GM12878 (cell line): ENCODE measurements at regions not wholly inside any gene's neighbourhood (a gene's known extent, or its start where the extent isn't known, plus 50 kb on each side); places are given as distances from the start of the nearest gene placed in this dataset.

Source experiments
- ATAC-seq: fragments of 200-7000 bp; cut with Tn5 transposase; 3 replicates; pipeline ENCODE4 v1.9.1; 2020; ENCODE audit warnings: mild to moderate bottlenecking, moderate library complexity
- BruUV-seq: library from RNA; stranded (reverse); fragments of 400-500 nt; replicated peaks from 2 replicates; lab custom pipeline; 2021; lab: Mats Ljungman, UMichigan
- CTCF ChIA-PET: fragments of 300-600 bp; sonication (Branson Sonifier 250); formaldehyde crosslinking; extraction: SDS; loops from one replicate; lab custom pipeline; 2021; ENCODE audit warnings: inconsistent platforms; lab: Yijun Ruan, JAX
- POLR2A ChIA-PET: fragments of 350-600 bp; formaldehyde crosslinking; extraction: SDS; loops from one replicate; lab custom pipeline; 2021; ENCODE audit warnings: inconsistent platforms; lab: Charles Lee
- RAD21 ChIA-PET: fragments of 300-600 bp; sonication (Branson Sonifier 250); formaldehyde crosslinking; loops from one replicate; lab custom pipeline; 2023; ENCODE audit warnings: antibody characterized with exemption; ENCODE audit not compliant: unreplicated experiment; lab: Charles Lee
- SMC1A ChIA-PET: fragments of 300-600 bp; sonication (Branson Sonifier 250); formaldehyde crosslinking; loops from one replicate; lab custom pipeline; 2023; ENCODE audit not compliant: unreplicated experiment, uncharacterized antibody; lab: Charles Lee
- DNase-seq: peaks from one replicate; pipeline ENCODE4 v3.0.0-alpha.2; 2011; ENCODE audit warnings: low read depth, low spot score
- FAIRE-seq: peaks from 3 replicates; lab custom pipeline; 2011; peaks lifted over from hg19 to GRCh38; lab: Jason Lieb, UNC
- H2AFZ ChIP-seq: 2 replicates; pipeline ENCODE4 v1.6.0; 2011; ENCODE audit warnings: low read depth, low read length, control low read depth; ENCODE audit not compliant: control insufficient read depth
- H3K27ac ChIP-seq: 2 replicates; pipeline ENCODE4 v1.5.1; 2011; ENCODE audit warnings: control low read depth; ENCODE audit not compliant: control insufficient read depth, insufficient read depth
- H3K27me3 ChIP-seq, 2 experiments: replicated peaks in 1 of 2; 2 replicates each; pipeline versions ENCODE4 v1.6.0 to v1.6.1; 2011; ENCODE audit warnings: low read length in 1 of 2; ENCODE audit not compliant: control insufficient read depth in 2 of 2, insufficient read depth in 2 of 2
- H3K36me3 ChIP-seq, 2 experiments: 2 replicates each; pipeline ENCODE4 v1.5.1; 2011; ENCODE audit warnings: low read length in 1 of 2; ENCODE audit not compliant: control insufficient read depth in 2 of 2, insufficient read depth in 2 of 2
- H3K4me1 ChIP-seq: 2 replicates; pipeline ENCODE4 v1.6.1; 2011; ENCODE audit warnings: mild to moderate bottlenecking, low read length, moderate library complexity, mixed read lengths; ENCODE audit not compliant: control insufficient read depth, insufficient read depth
- H3K4me2 ChIP-seq: 2 replicates; pipeline ENCODE4 v1.6.0; 2011; ENCODE audit warnings: control low read depth; ENCODE audit not compliant: control insufficient read depth, insufficient read depth
- H3K4me3 ChIP-seq: fragments of 200-600 bp; sonication (generic); 2 replicates; pipeline ENCODE4 v1.5.1; 2016
- H3K79me2 ChIP-seq: 2 replicates; pipeline ENCODE4 v1.6.0; 2011; ENCODE audit warnings: low read length; ENCODE audit not compliant: control insufficient read depth, insufficient read depth
- H3K9ac ChIP-seq: 2 replicates; pipeline ENCODE4 v1.8.0; 2011; ENCODE audit warnings: low read length, control low read depth, mixed read lengths; ENCODE audit not compliant: control insufficient read depth, insufficient read depth
- H3K9me3 ChIP-seq: replicated peaks from 3 replicates; pipeline ENCODE4 v1.5.1; 2011; ENCODE audit warnings: mild to moderate bottlenecking, low read length; ENCODE audit not compliant: control insufficient read depth, insufficient read depth
- H4K20me1 ChIP-seq: 2 replicates; pipeline ENCODE4 v1.6.0; 2011; ENCODE audit not compliant: control insufficient read depth, insufficient read depth
- GATAD2B ChIP-seq: fragments of 450-650 bp; conservative IDR thresholded peaks from 2 replicates; pipeline ENCODE4 v1.6.1; 2017; ENCODE audit warnings: low read depth, mild to moderate bottlenecking, moderate library complexity
- MTA2 ChIP-seq: fragments of 450-650 bp; IDR thresholded peaks from 2 replicates; pipeline ENCODE4 v1.6.1; 2016; ENCODE audit warnings: low read depth, mild to moderate bottlenecking, moderate library complexity
- PAX5 ChIP-seq: IDR thresholded peaks from 2 replicates; pipeline ENCODE4 v1.6.1; 2011; ENCODE audit warnings: low read depth, low read length, borderline replicate concordance
- PBX3 ChIP-seq: IDR thresholded peaks from 2 replicates; pipeline ENCODE4 v1.6.1; 2011; ENCODE audit warnings: mild to moderate bottlenecking, low read depth, low read length, moderate library complexity; ENCODE audit not compliant: insufficient replicate concordance
- STAT1 ChIP-seq: fragments of 450-650 bp; conservative IDR thresholded peaks from 2 replicates; pipeline ENCODE4 v1.6.1; 2014; ENCODE audit warnings: antibody characterized with exemption, mild to moderate bottlenecking
- SUPT20H ChIP-seq: IDR thresholded peaks from 2 replicates; pipeline ENCODE4 v1.6.1; 2011; ENCODE audit warnings: low read depth, mild to moderate bottlenecking, low read length, moderate library complexity, borderline replicate concordance; ENCODE audit not compliant: control insufficient read depth
- ZSCAN29 ChIP-seq: fragments of 450-650 bp; IDR thresholded peaks from 2 replicates; pipeline ENCODE4 v1.6.1; 2017; ENCODE audit warnings: mild to moderate bottlenecking, moderate library complexity
- WGBS: methylation state at CpG from one replicate; pipeline ENCODE4 v1.1.6; 2016; ENCODE audit warnings: low lambda C conversion rate; ENCODE audit not compliant: insufficient replicate concordance, insufficient coverage; ENCODE audit errors: missing lambda C conversion rate; 5-methylcytosine and 5-hydroxymethylcytosine counted together
- in situ Hi-C: fragments of 300-500 bp; cut with MboI; formaldehyde crosslinking; loops from 9 replicates; pipeline ENCODE4 v1.14.3; 2018; ENCODE audit warnings: mixed read lengths
- intact Hi-C: fragments of 100-400 bp; cut with micrococcal nuclease; formaldehyde crosslinking; loops from one replicate; pipeline ENCODE4 v1.14.2; 2022; ENCODE audit not compliant: unreplicated experiment
- TF ChIP-seq, protein P1 (sequence below): fragments of 150-350 bp; IDR thresholded peaks from 2 replicates; pipeline ENCODE4 v1.6.1; 2014; ENCODE audit warnings: mild to moderate bottlenecking, low read depth, low read length

DNA sequence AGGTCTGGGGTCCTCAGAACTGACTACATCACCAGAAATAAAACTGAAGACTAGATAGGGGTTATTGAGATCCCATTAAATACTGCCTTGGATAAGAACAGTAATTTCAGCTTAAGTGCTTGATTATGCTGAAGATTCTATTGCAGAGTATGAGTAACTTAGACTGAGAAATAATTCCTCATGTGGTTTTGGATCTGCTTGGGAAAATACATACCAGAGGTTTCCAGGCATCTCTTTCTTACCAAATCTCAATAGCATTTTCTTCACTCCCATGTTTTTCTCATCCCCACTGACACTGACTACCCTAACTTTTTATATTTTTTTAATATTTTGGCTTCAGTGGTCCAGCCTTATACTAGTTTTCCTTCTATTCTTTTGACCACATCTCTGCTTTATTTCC, 92.0 kb upstream of the TEX13D start:
- Histone ChIP-seq H3K79me2 (no peaks in the 10 kb centered on the region), H3K9ac (no peak overlapping the region), H3K4me2 (no peak overlapping the region), H3K4me1 (no peaks in the 10 kb centered on the region), H3K9me3 (no peaks in the 10 kb centered on the region), H3K27me3 (no peaks in the 10 kb centered on the region), H3K4me3 (no peak overlapping the region), H3K36me3 (no peaks in the 10 kb centered on the region), H2AFZ (no peak overlapping the region), H4K20me1 (no peaks in the 10 kb centered on the region), H3K27ac (no peak overlapping the region)
- in situ Hi-C loops (no loop called here), intact Hi-C loops (no loop called here)
- FAIRE-seq: no peak
- ATAC-seq: no peak; the same call in 2 of the 3 replicates
- TF ChIP-seq SUPT20H (no peak), STAT1 (no peak), PBX3 (no peak), PAX5 (no peak)
- TF ChIP-seq, protein P1, sequence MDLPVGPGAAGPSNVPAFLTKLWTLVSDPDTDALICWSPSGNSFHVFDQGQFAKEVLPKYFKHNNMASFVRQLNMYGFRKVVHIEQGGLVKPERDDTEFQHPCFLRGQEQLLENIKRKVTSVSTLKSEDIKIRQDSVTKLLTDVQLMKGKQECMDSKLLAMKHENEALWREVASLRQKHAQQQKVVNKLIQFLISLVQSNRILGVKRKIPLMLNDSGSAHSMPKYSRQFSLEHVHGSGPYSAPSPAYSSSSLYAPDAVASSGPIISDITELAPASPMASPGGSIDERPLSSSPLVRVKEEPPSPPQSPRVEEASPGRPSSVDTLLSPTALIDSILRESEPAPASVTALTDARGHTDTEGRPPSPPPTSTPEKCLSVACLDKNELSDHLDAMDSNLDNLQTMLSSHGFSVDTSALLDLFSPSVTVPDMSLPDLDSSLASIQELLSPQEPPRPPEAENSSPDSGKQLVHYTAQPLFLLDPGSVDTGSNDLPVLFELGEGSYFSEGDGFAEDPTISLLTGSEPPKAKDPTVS: no peak
- no peak for DNase-seq
- ChIA-PET RAD21 (no interaction called here), CTCF (no interaction called here), SMC1A (no interaction called here), POLR2A (no interaction called here)
- no TSS peak for BruUV-seq

GRCh38 chrX:124242131-124242530, 90.3 kb upstream of the TEX13D start:
- POLR2A ChIA-PET: no interaction called here

More at GRCh38 chrX:124242131-124242530, 90.3 kb upstream of the TEX13D start:
- no peaks in the 10 kb centered on the region for H3K9me3 ChIP-seq
- no peak overlapping the region for H3K27ac ChIP-seq
- no peak for FAIRE-seq
- no peaks in the 10 kb centered on the region for H3K4me1 ChIP-seq
- H3K36me3 ChIP-seq: no peaks in the 10 kb centered on the region
- in situ Hi-C loops: no loop called here
- H3K9ac ChIP-seq: no peak overlapping the region
- TF ChIP-seq ZSCAN29 (no peak), MTA2 (no peak), GATAD2B (no peak)
- TF ChIP-seq, all 136 proteins: peak for 0
- Histone ChIP-seq H3K4me2 (no peak overlapping the region), H4K20me1 (no peaks in the 10 kb centered on the region), H3K27me3 (no peaks in the 10 kb centered on the region), H2AFZ (no peak overlapping the region), H3K4me3 (no peak overlapping the region), H3K79me2 (no peaks in the 10 kb centered on the region)
- RAD21 ChIA-PET: no interaction called here
- intact Hi-C loops: no loop called here
- WGBS: 36% methylated on average over 5 of the region's 5 CpGs
- SMC1A ChIA-PET: interaction anchor here (0.6 to 1.6 kb wide), 2 partner anchors 10 to 131 kb away, joined by 3 read pairs; no protein-coding TSS in a partner anchor
- DNase-seq (no peak), ATAC-seq (no peak)
- CTCF ChIA-PET: no interaction called here
- no TSS peak for BruUV-seq
